M059J (cell line): ENCODE measurements at regions not wholly inside any gene's neighbourhood (a gene's known extent, or its start where the extent isn't known, plus 50 kb on each side); places are given as distances from the start of the nearest gene placed in this dataset.

Experiments used
- DNase-seq: peaks from one replicate; pipeline ENCODE4 v3.0.0-alpha.2; 2012; ENCODE audit warnings: low read depth

DNA sequence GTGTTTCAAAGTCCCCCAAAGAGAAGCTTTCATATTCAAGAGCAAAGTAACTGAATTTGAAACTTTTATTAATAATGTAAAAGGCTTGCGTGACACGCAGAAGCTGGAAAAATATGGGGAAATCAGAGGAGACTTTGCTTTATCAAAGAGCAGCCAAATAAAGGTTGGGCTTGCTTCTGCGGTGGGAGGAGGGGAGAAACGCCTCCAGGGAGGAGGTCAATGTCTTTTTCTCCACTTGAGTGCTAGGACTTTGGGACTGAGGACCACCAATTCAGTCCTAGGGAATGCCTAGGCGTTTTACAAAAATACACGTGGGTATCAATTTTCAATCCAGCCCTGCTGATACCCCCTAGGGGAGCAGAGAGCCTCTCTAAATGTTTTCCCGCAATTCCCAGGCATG lies 60.9 kb upstream of the FZD10 start:
- no peak for DNase-seq

GRCh38 chr12:130102266-130102665 lies 60.0 kb upstream of the FZD10 start:
- no peak for DNase-seq

GRCh38 chr12:130104571-130105106 lies 57.6 kb upstream of the FZD10 start:
- no peak for DNase-seq

- no peak for DNase-seq
Observed at GRCh38 chr12:130109062-130109945, 53.0 kb upstream of the FZD10 start.

GRCh38 chr12:130110914-130111313 lies 51.4 kb upstream of the FZD10 start:
- DNase-seq: no peak

- no peak for DNase-seq
Observed at GRCh38 chr12:130111965-130112496, 50.2 kb upstream of the FZD10 start.
